ENCODE measurements at regions not wholly inside any gene's neighbourhood (a gene's known extent, or its start where the extent isn't known, plus 50 kb on each side); places are given as distances from the start of the nearest gene placed in this dataset.

- Mint-ChIP-seq H3K4me1 (no peaks in the 10 kb centered on the region), H3K4me3 (no peak overlapping the region), H3K27ac (no peak overlapping the region), H3K9me3 (ENCODE audit: insufficient read depth) (peaks cover 4% of the 10 kb centered on the region), H3K27me3 (no peaks in the 10 kb centered on the region)
- Histone ChIP-seq H2AFZ (ENCODE audit: insufficient read depth, low read depth, low read length, poor library complexity, severe bottlenecking) (no peak overlapping the region), H3K4me1 (ENCODE audit: control insufficient read depth in 2 of 2, insufficient read depth in 2 of 2, low read length in 2 of 2) (no peaks in the 10 kb centered on the region), H3K36me3 (replicated peaks in 1 of 2; ENCODE audit: control extremely low read depth in 1 of 2, control insufficient read depth in 1 of 2, extremely low read depth in 1 of 2, insufficient read depth in 2 of 2, low read length in 1 of 2) (no peaks in the 10 kb centered on the region), H3K27me3 (replicated peaks in 1 of 4; ENCODE audit: control extremely low read depth in 1 of 4, control insufficient read depth in 3 of 4, insufficient read depth in 4 of 4, low read length in 3 of 4) (no peaks in the 10 kb centered on the region), H3K4me3 (ENCODE audit: control extremely low read depth in 1 of 5, extremely low read depth in 1 of 5, insufficient read depth in 1 of 5, low read depth in 2 of 5, low read length in 4 of 5) (no peak overlapping the region), H3K9ac (ENCODE audit: low read length) (no peak overlapping the region), H3K4me2 (replicated peaks; ENCODE audit: low read depth, low read length, poor library complexity, severe bottlenecking) (no peak overlapping the region), H3K9me3 (ENCODE audit: control extremely low read depth in 1 of 3, control insufficient read depth in 2 of 3, insufficient read depth in 1 of 3, low read length in 2 of 3) (peaks cover 0 to 4% (median 0%) of the 10 kb centered on the region in 3 donors), H3K27ac (ENCODE audit: low read length in 2 of 2) (no peak overlapping the region), H4K20me1 (ENCODE audit: control insufficient read depth, insufficient read depth, low read length, poor library complexity, severe bottlenecking) (no peaks in the 10 kb centered on the region), H3K79me2 (ENCODE audit: control insufficient read depth, insufficient read depth, low read length) (no peaks in the 10 kb centered on the region)
- 80% methylated on average over 1 of the region's 4 CpGs for WGBS (ENCODE audit: insufficient coverage)
- CTCF ChIA-PET = no interaction called here
- POLR2A ChIA-PET = no interaction called here
- intact Hi-C loops (cut with micrococcal nuclease) = no loop called here
- TF ChIP-seq, protein P1, sequence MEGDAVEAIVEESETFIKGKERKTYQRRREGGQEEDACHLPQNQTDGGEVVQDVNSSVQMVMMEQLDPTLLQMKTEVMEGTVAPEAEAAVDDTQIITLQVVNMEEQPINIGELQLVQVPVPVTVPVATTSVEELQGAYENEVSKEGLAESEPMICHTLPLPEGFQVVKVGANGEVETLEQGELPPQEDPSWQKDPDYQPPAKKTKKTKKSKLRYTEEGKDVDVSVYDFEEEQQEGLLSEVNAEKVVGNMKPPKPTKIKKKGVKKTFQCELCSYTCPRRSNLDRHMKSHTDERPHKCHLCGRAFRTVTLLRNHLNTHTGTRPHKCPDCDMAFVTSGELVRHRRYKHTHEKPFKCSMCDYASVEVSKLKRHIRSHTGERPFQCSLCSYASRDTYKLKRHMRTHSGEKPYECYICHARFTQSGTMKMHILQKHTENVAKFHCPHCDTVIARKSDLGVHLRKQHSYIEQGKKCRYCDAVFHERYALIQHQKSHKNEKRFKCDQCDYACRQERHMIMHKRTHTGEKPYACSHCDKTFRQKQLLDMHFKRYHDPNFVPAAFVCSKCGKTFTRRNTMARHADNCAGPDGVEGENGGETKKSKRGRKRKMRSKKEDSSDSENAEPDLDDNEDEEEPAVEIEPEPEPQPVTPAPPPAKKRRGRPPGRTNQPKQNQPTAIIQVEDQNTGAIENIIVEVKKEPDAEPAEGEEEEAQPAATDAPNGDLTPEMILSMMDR (IDR thresholded peaks at IDR 0.05) = no peak
- no peak for TF ChIP-seq EZH2 (IDR thresholded peaks at IDR 0.05; ENCODE audit: borderline replicate concordance, insufficient read depth, low read depth, low read length, poor library complexity, severe bottlenecking)
- DNase-seq (no peak), ATAC-seq (ENCODE audit: low read depth) (no peak)
These were observed 558.8 kb downstream of the MBD2 start for GRCh38 chr18:53665701-53666100.

DNA sequence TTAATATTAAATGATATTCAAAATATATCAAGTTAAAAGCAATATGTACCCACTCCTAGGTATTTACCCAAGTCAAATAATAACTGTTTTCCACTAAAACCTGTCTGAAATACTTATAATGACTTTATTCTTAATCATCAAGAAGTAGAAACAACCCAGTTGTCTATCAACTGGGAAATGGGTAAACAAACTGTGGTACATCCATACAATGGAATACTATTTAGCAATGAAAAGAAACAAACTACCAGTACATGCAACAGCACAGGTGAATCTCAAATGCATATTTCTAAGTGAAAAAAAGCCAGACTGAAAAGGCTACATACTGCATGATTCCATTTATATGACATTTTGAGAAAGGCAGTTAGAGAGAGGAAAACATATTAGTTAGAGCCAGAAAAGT lies 559.9 kb downstream of the MBD2 start:
- no peaks in the 10 kb centered on the region for H3K36me3 ChIP-seq (replicated peaks in 1 of 2; ENCODE audit: control extremely low read depth in 1 of 2, control insufficient read depth in 1 of 2, extremely low read depth in 1 of 2, insufficient read depth in 2 of 2, low read length in 1 of 2)
- DNase-seq (no peak), ATAC-seq (ENCODE audit: low read depth) (no peak)
- Mint-ChIP-seq H3K27ac (no peak overlapping the region), H3K4me3 (no peak overlapping the region), H3K27me3 (no peaks in the 10 kb centered on the region), H3K4me1 (no peaks in the 10 kb centered on the region), H3K9me3 (ENCODE audit: insufficient read depth) (peaks cover 4% of the 10 kb centered on the region)
- TF ChIP-seq EZH2 (IDR thresholded peaks at IDR 0.05; ENCODE audit: borderline replicate concordance, insufficient read depth, low read depth, low read length, poor library complexity, severe bottlenecking) = no peak
- TF ChIP-seq, protein P1 (IDR thresholded peaks at IDR 0.05) = no peak
- no peak overlapping the region for H3K9ac ChIP-seq (ENCODE audit: low read length)
- intact Hi-C loops (cut with micrococcal nuclease) = no loop called here
- H4K20me1 ChIP-seq (ENCODE audit: control insufficient read depth, insufficient read depth, low read length, poor library complexity, severe bottlenecking) = no peaks in the 10 kb centered on the region
- H3K79me2 ChIP-seq (ENCODE audit: control insufficient read depth, insufficient read depth, low read length) = no peaks in the 10 kb centered on the region
- H3K27me3 ChIP-seq (replicated peaks in 1 of 4; ENCODE audit: control extremely low read depth in 1 of 4, control insufficient read depth in 3 of 4, insufficient read depth in 4 of 4, low read length in 3 of 4) = no peaks in the 10 kb centered on the region
- no peak overlapping the region for H3K4me2 ChIP-seq (replicated peaks; ENCODE audit: low read depth, low read length, poor library complexity, severe bottlenecking)
- POLR2A ChIA-PET = no interaction called here
- H3K27ac ChIP-seq (ENCODE audit: low read length in 2 of 2) = no peak overlapping the region
- no peak overlapping the region for H3K4me3 ChIP-seq (ENCODE audit: control extremely low read depth in 1 of 5, extremely low read depth in 1 of 5, insufficient read depth in 1 of 5, low read depth in 2 of 5, low read length in 4 of 5)
- peaks cover 0 to 4% (median 0%) of the 10 kb centered on the region in 3 donors for H3K9me3 ChIP-seq (ENCODE audit: control extremely low read depth in 1 of 3, control insufficient read depth in 2 of 3, insufficient read depth in 1 of 3, low read length in 2 of 3)
- CTCF ChIA-PET = no interaction called here
- no peaks in the 10 kb centered on the region for H3K4me1 ChIP-seq (ENCODE audit: control insufficient read depth in 2 of 2, insufficient read depth in 2 of 2, low read length in 2 of 2)
- no peak overlapping the region for H2AFZ ChIP-seq (ENCODE audit: insufficient read depth, low read depth, low read length, poor library complexity, severe bottlenecking)

All from B cell (primary cell).